ENCODE measurements at regions not wholly inside any gene's neighbourhood (a gene's known extent, or its start where the extent isn't known, plus 50 kb on each side); places are given as distances from the start of the nearest gene placed in this dataset.

GRCh38 chr13:76463314-76463713 is 422.9 kb downstream of the KCTD12 start:
- H3K4me2 ChIP-seq (ENCODE audit: low read length), result no peak overlapping the region
- Mint-ChIP-seq H3K27me3 (ENCODE audit: low read depth, unreplicated experiment) (no peaks in the 10 kb centered on the region), H3K9me3 (ENCODE audit: unreplicated experiment) (peaks cover 2% of the 10 kb centered on the region), H3K36me3 (ENCODE audit: low read depth, unreplicated experiment) (no peaks in the 10 kb centered on the region), H3K4me3 (ENCODE audit: unreplicated experiment) (no peak overlapping the region), H3K4me1 (ENCODE audit: low read depth, unreplicated experiment) (peaks cover 10% of the 10 kb centered on the region), H3K27ac (ENCODE audit: unreplicated experiment) (no peak overlapping the region)
- no peak overlapping the region for H3K27ac ChIP-seq (ENCODE audit: low read depth, low read length)
- H3K9me3 ChIP-seq (ENCODE audit: insufficient read depth, low read depth, low read length), result no peaks in the 10 kb centered on the region
- FAIRE-seq, result no peak
- no peaks in the 10 kb centered on the region for H4K20me1 ChIP-seq (ENCODE audit: insufficient read depth, low read length)
- H3K4me3 ChIP-seq (ENCODE audit: insufficient read depth, low read depth, low read length), result no peak overlapping the region
- H3K79me2 ChIP-seq (ENCODE audit: insufficient read depth, low read length), result no peaks in the 10 kb centered on the region
- H3K9ac ChIP-seq (ENCODE audit: low read length), result no peak overlapping the region
- DNase-seq (ENCODE audit: low read depth), result no peak
- no peak overlapping the region for H2AFZ ChIP-seq (ENCODE audit: low read depth, low read length)
- no peaks in the 10 kb centered on the region for H3K36me3 ChIP-seq (ENCODE audit: insufficient read depth, low read length)
- TF ChIP-seq EZH2 (IDR thresholded peaks at IDR 0.05; ENCODE audit: insufficient read depth, low read length), result no peak
- TF ChIP-seq CTCF (IDR thresholded peaks at IDR 0.05; ENCODE audit: insufficient read depth, low read depth, low read length), result no peak
- no peaks in the 10 kb centered on the region for H3K4me1 ChIP-seq (ENCODE audit: insufficient read depth, low read length)
- no peaks in the 10 kb centered on the region for H3K27me3 ChIP-seq (ENCODE audit: insufficient read depth, low read length)

- Histone ChIP-seq H3K4me2 (ENCODE audit: low read length) (no peak overlapping the region), H3K9me3 (ENCODE audit: insufficient read depth, low read depth, low read length) (no peaks in the 10 kb centered on the region), H3K36me3 (ENCODE audit: insufficient read depth, low read length) (no peaks in the 10 kb centered on the region), H2AFZ (ENCODE audit: low read depth, low read length) (no peak overlapping the region), H3K9ac (ENCODE audit: low read length) (no peak overlapping the region), H3K4me3 (ENCODE audit: insufficient read depth, low read depth, low read length) (no peak overlapping the region), H3K27ac (ENCODE audit: low read depth, low read length) (no peak overlapping the region), H4K20me1 (ENCODE audit: insufficient read depth, low read length) (no peaks in the 10 kb centered on the region), H3K4me1 (ENCODE audit: insufficient read depth, low read length) (no peaks in the 10 kb centered on the region), H3K27me3 (ENCODE audit: insufficient read depth, low read length) (no peaks in the 10 kb centered on the region), H3K79me2 (ENCODE audit: insufficient read depth, low read length) (no peaks in the 10 kb centered on the region)
- no peak overlapping the region for H3K4me3 Mint-ChIP-seq (ENCODE audit: unreplicated experiment)
- H3K27ac Mint-ChIP-seq (ENCODE audit: unreplicated experiment), result no peak overlapping the region
- H3K27me3 Mint-ChIP-seq (ENCODE audit: low read depth, unreplicated experiment), result no peaks in the 10 kb centered on the region
- H3K9me3 Mint-ChIP-seq (ENCODE audit: unreplicated experiment), result peaks cover 2% of the 10 kb centered on the region
- DNase-seq (ENCODE audit: low read depth) (no peak), FAIRE-seq (no peak)
- H3K4me1 Mint-ChIP-seq (ENCODE audit: low read depth, unreplicated experiment), result peaks cover 10% of the 10 kb centered on the region
- TF ChIP-seq CTCF (IDR thresholded peaks at IDR 0.05; ENCODE audit: insufficient read depth, low read depth, low read length), result no peak
- no peak for TF ChIP-seq EZH2 (IDR thresholded peaks at IDR 0.05; ENCODE audit: insufficient read depth, low read length)
- H3K36me3 Mint-ChIP-seq (ENCODE audit: low read depth, unreplicated experiment), result no peaks in the 10 kb centered on the region
Measured at GRCh38 chr13:76461999-76462398, 424.2 kb downstream of the KCTD12 start.

- Histone ChIP-seq H3K27me3 (ENCODE audit: insufficient read depth, low read length) (no peaks in the 10 kb centered on the region), H3K4me2 (ENCODE audit: low read length) (no peak overlapping the region), H3K9me3 (ENCODE audit: insufficient read depth, low read depth, low read length) (no peaks in the 10 kb centered on the region), H3K9ac (ENCODE audit: low read length) (no peak overlapping the region), H3K79me2 (ENCODE audit: insufficient read depth, low read length) (no peaks in the 10 kb centered on the region), H3K27ac (ENCODE audit: low read depth, low read length) (no peak overlapping the region), H3K4me3 (ENCODE audit: insufficient read depth, low read depth, low read length) (no peak overlapping the region), H3K36me3 (ENCODE audit: insufficient read depth, low read length) (no peaks in the 10 kb centered on the region), H3K4me1 (ENCODE audit: insufficient read depth, low read length) (no peaks in the 10 kb centered on the region), H2AFZ (ENCODE audit: low read depth, low read length) (no peak overlapping the region), H4K20me1 (ENCODE audit: insufficient read depth, low read length) (no peaks in the 10 kb centered on the region)
- DNase-seq (ENCODE audit: low read depth) (no peak), FAIRE-seq (peak; percentile 37)
- Mint-ChIP-seq H3K27ac (ENCODE audit: unreplicated experiment) (no peak overlapping the region), H3K36me3 (ENCODE audit: low read depth, unreplicated experiment) (no peaks in the 10 kb centered on the region), H3K27me3 (ENCODE audit: low read depth, unreplicated experiment) (no peaks in the 10 kb centered on the region), H3K4me3 (ENCODE audit: unreplicated experiment) (no peak overlapping the region), H3K9me3 (ENCODE audit: unreplicated experiment) (peaks cover 3% of the 10 kb centered on the region), H3K4me1 (ENCODE audit: low read depth, unreplicated experiment) (peaks cover 8% of the 10 kb centered on the region)
- no peak for TF ChIP-seq EZH2 (IDR thresholded peaks at IDR 0.05; ENCODE audit: insufficient read depth, low read length)
- TF ChIP-seq CTCF (IDR thresholded peaks at IDR 0.05; ENCODE audit: insufficient read depth, low read depth, low read length), result no peak
Measured at GRCh38 chr13:76461484-76461883, 424.7 kb downstream of the KCTD12 start.
